ENCODE measurements at regions not wholly inside any gene's neighbourhood (a gene's known extent, or its start where the extent isn't known, plus 50 kb on each side); places are given as distances from the start of the nearest gene placed in this dataset.

GRCh38 chr20:6212903-6213302 is 90.1 kb upstream of the FERMT1 start:
- H3K27ac ChIP-seq: no peak overlapping the region
- TF ChIP-seq CTCF (conservative IDR thresholded peaks at IDR 0.05): no peak

GRCh38 chr20:6209093-6209492 is 86.3 kb upstream of the FERMT1 start:
- no peak overlapping the region for H3K27ac ChIP-seq
- TF ChIP-seq CTCF (conservative IDR thresholded peaks at IDR 0.05): no peak

- no peak overlapping the region for H3K27ac ChIP-seq
- TF ChIP-seq CTCF (conservative IDR thresholded peaks at IDR 0.05): no peak
Measured at GRCh38 chr20:6200092-6200491, 77.3 kb upstream of the FERMT1 start.

GRCh38 chr20:6185268-6185667 is 62.4 kb upstream of the FERMT1 start:
- H3K27ac ChIP-seq: no peak overlapping the region
- TF ChIP-seq CTCF (conservative IDR thresholded peaks at IDR 0.05): 0 out of 2 replicates have a peak, but pooled peaks have one; percentile 12

GRCh38 chr20:6184086-6184485 is 61.3 kb upstream of the FERMT1 start:
- no peak overlapping the region for H3K27ac ChIP-seq
- TF ChIP-seq CTCF (conservative IDR thresholded peaks at IDR 0.05): peak; percentile 27; the same call in 1 of the 2 replicates

- no peak overlapping the region for H3K27ac ChIP-seq
- no peak for TF ChIP-seq CTCF (conservative IDR thresholded peaks at IDR 0.05)
Measured at GRCh38 chr20:6180531-6180930, 57.7 kb upstream of the FERMT1 start.

GRCh38 chr20:6178537-6178936 is 55.7 kb upstream of the FERMT1 start:
- TF ChIP-seq CTCF (conservative IDR thresholded peaks at IDR 0.05): peak; percentile 77
- H3K27ac ChIP-seq: no peak overlapping the region

GRCh38 chr20:6173481-6173880 is 50.7 kb upstream of the FERMT1 start:
- no peak overlapping the region for H3K27ac ChIP-seq
- no peak for TF ChIP-seq CTCF (conservative IDR thresholded peaks at IDR 0.05)
